ENCODE measurements at regions not wholly inside any gene's neighbourhood (a gene's known extent, or its start where the extent isn't known, plus 50 kb on each side); places are given as distances from the start of the nearest gene placed in this dataset.

DNA sequence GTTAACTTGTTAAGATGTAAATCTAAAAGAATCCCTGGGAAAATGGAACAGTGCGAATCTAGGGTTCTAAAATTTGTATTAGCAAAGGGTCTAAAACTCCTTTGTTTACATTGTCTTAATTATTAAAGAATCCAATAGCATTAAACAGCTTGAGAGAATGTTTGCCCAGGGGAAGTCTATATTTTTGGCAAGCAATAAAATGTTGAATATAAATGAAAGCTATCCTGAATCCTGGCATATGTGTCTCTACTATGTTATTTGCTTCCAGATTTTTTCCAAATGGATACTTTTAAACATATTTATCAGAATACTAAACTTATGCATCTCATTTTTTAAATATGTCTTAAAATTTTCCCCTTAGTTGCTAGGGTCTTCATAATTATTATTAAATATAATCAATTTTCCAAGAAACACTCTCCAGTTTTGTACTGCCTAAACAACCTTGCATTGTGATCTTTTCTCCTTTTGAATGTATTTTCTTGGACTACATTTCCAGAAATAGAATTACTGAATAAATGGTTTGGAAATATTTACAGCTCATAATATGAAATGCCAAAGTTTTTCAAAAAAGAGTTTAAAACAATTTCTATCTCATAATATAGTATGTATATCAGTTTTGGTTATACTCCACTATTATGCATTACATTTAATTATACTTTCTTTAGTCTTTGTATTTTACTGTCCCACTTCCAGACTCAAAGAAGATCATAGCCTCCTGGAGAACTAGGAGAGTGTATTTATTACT lies 304.8 kb downstream of the USP25 start:
- no peaks in the 10 kb centered on the region for H3K9me3 Mint-ChIP-seq (ENCODE audit: unreplicated experiment)
- H3K27me3 Mint-ChIP-seq (ENCODE audit: unreplicated experiment) = no peaks in the 10 kb centered on the region
- H3K4me3 Mint-ChIP-seq (ENCODE audit: unreplicated experiment) = no peak overlapping the region
- TF ChIP-seq CTCF (IDR thresholded peaks at IDR 0.05; ENCODE audit: partially characterized antibody, unreplicated experiment) = no peak
- DNase-seq = no peak
- H3K36me3 Mint-ChIP-seq (ENCODE audit: unreplicated experiment) = no peaks in the 10 kb centered on the region
- no peak overlapping the region for H3K27ac Mint-ChIP-seq (ENCODE audit: unreplicated experiment)
- H3K4me1 Mint-ChIP-seq (ENCODE audit: low read depth, unreplicated experiment) = no peaks in the 10 kb centered on the region

DNA sequence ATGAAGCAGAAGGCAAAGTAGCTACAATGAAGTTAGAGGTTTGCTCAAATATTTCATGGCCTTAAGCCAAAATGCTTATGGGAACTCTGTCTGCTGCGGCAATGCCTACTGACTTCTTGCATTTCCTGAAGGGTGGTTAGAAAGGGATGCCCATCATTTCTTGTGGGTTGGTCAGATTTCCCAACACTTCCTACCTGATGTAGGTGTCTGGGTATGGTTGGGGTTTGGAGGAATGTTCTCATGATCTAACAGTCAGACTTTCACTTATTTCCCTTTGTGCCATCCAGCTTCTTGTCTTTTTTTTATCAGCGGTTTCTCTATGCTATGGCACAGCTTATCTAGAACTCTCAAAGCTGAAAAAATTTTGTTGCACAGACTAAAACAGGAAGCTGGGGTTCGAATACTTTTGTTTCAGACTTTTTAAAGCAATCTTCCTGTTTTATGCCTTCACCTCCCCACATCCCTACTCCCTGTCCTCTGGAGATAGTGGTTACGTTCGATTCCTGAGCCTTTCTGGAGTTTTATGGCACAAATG lies 307.7 kb downstream of the USP25 start:
- Mint-ChIP-seq H3K27ac (ENCODE audit: unreplicated experiment) (no peak overlapping the region), H3K27me3 (ENCODE audit: unreplicated experiment) (no peaks in the 10 kb centered on the region), H3K36me3 (ENCODE audit: unreplicated experiment) (no peaks in the 10 kb centered on the region), H3K9me3 (ENCODE audit: unreplicated experiment) (no peaks in the 10 kb centered on the region), H3K4me1 (ENCODE audit: low read depth, unreplicated experiment) (no peaks in the 10 kb centered on the region), H3K4me3 (ENCODE audit: unreplicated experiment) (no peak overlapping the region)
- no peak for TF ChIP-seq CTCF (IDR thresholded peaks at IDR 0.05; ENCODE audit: partially characterized antibody, unreplicated experiment)
- no peak for DNase-seq

GRCh38 chr21:16040601-16041000 lies 310.8 kb downstream of the USP25 start:
- Mint-ChIP-seq H3K4me1 (ENCODE audit: low read depth, unreplicated experiment) (no peaks in the 10 kb centered on the region), H3K9me3 (ENCODE audit: unreplicated experiment) (no peaks in the 10 kb centered on the region), H3K27me3 (ENCODE audit: unreplicated experiment) (no peaks in the 10 kb centered on the region), H3K27ac (ENCODE audit: unreplicated experiment) (no peak overlapping the region), H3K36me3 (ENCODE audit: unreplicated experiment) (no peaks in the 10 kb centered on the region), H3K4me3 (ENCODE audit: unreplicated experiment) (no peak overlapping the region)
- DNase-seq = no peak
- no peak for TF ChIP-seq CTCF (IDR thresholded peaks at IDR 0.05; ENCODE audit: partially characterized antibody, unreplicated experiment)

DNA sequence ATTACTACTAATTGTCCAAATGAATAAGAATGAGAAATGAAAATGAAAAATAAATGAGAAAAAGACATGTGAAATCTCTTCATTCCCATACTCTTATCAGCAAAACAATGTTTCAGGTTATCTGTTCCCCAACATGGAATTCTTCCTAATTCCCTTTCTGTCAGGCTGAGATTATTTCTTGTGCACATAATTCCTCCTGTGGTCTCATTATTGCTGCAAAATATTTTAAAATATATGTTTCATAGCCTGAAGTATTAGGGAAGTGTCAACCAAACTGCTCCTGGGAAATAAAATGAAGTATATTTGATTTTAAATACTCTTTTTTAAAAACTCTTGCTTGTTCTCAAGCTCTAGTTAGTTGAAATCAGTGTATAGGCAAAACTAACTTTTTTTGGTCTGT lies 314.9 kb downstream of the USP25 start:
- no peaks in the 10 kb centered on the region for H3K4me1 Mint-ChIP-seq (ENCODE audit: low read depth, unreplicated experiment)
- no peak for DNase-seq
- no peak overlapping the region for H3K27ac Mint-ChIP-seq (ENCODE audit: unreplicated experiment)
- H3K9me3 Mint-ChIP-seq (ENCODE audit: unreplicated experiment) = no peaks in the 10 kb centered on the region
- H3K4me3 Mint-ChIP-seq (ENCODE audit: unreplicated experiment) = no peak overlapping the region
- H3K27me3 Mint-ChIP-seq (ENCODE audit: unreplicated experiment) = no peaks in the 10 kb centered on the region
- no peak for TF ChIP-seq CTCF (IDR thresholded peaks at IDR 0.05; ENCODE audit: partially characterized antibody, unreplicated experiment)
- no peaks in the 10 kb centered on the region for H3K36me3 Mint-ChIP-seq (ENCODE audit: unreplicated experiment)

DNA sequence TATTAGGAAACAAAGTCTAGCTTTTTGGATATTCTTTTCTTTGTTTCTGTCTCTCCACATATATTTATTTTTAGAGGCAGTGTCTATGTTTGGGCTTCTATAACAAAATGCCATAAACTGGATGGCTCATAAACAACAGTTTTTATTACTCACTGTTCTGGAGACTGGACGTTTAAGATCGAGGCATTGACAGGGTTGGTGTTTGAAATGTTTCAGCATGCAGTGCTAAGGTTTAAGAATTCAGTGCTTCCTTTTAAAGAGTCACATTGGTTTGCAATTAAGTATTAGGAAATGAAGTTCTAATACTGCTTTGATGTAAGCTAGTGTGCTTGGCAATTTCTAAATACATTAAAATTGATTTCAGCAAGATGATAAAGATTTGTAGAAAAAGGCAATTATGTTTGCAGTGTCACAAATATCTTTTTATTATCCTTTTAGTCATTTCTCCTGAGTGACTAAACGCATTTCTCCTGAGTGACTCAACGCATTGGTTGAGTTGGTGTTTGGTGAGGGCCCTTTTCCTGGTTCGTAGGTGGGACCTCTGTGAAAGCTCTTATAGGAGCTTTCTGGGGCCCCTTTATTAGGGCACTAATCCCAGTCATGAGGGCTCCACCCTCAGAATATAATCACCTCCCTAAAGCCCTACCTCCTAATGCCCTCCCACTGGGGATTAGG lies 317.0 kb downstream of the USP25 start:
- Mint-ChIP-seq H3K27me3 (ENCODE audit: unreplicated experiment) (no peaks in the 10 kb centered on the region), H3K9me3 (ENCODE audit: unreplicated experiment) (no peaks in the 10 kb centered on the region), H3K4me1 (ENCODE audit: low read depth, unreplicated experiment) (no peaks in the 10 kb centered on the region), H3K27ac (ENCODE audit: unreplicated experiment) (no peak overlapping the region), H3K4me3 (ENCODE audit: unreplicated experiment) (no peak overlapping the region), H3K36me3 (ENCODE audit: unreplicated experiment) (no peaks in the 10 kb centered on the region)
- no peak for TF ChIP-seq CTCF (IDR thresholded peaks at IDR 0.05; ENCODE audit: partially characterized antibody, unreplicated experiment)
- DNase-seq = no peak

Data from glutamatergic neuron (in vitro differentiated cells).